Endothelial cell of umbilical vein (primary cell): ENCODE measurements at regions not wholly inside any gene's neighbourhood (a gene's known extent, or its start where the extent isn't known, plus 50 kb on each side); places are given as distances from the start of the nearest gene placed in this dataset.

Source experiments
- BruUV-seq: library from RNA; stranded (reverse); fragments of 400-500 nt; replicated peaks from 2 replicates; lab custom pipeline; 2021; lab: Mats Ljungman, UMichigan
- CTCF ChIA-PET: fragments of 300-600, 350-600 bp; sonication (Branson Sonifier 250); formaldehyde crosslinking; loops from one replicate; lab custom pipeline; 2021; ENCODE audit warnings: antibody characterized with exemption, inconsistent platforms; lab: Charles Lee
- POLR2A ChIA-PET: fragments of 300-600, 350-600 bp; sonication (Branson Sonifier 250); formaldehyde crosslinking; loops from one replicate; lab custom pipeline; 2021; ENCODE audit warnings: antibody characterized with exemption, inconsistent platforms; lab: Charles Lee
- DNase-seq: peaks from one replicate; pipeline ENCODE4 v3.0.0-alpha.2; 2011; ENCODE audit warnings: low read depth, low spot score
- FAIRE-seq: peaks from 2 replicates; lab custom pipeline; 2011; peaks lifted over from hg19 to GRCh38; lab: Jason Lieb, UNC
- H2AFZ ChIP-seq: 2 replicates; pipeline ENCODE4 v1.6.0; 2012; ENCODE audit warnings: low read depth, low read length, control low read depth, inconsistent platforms
- H3K27ac ChIP-seq: 2 replicates; pipeline ENCODE4 v1.5.1; 2011; ENCODE audit warnings: low read depth, mild to moderate bottlenecking, control low read depth, low read length, moderate library complexity; ENCODE audit not compliant: insufficient read depth
- H3K27me3 ChIP-seq, 2 experiments: 2 replicates each; pipeline versions ENCODE4 v1.6.0 to v1.6.1; 2011; ENCODE audit warnings: low read length in 2 of 2, mixed read lengths in 1 of 2; ENCODE audit not compliant: control insufficient read depth in 2 of 2, insufficient read depth in 2 of 2
- H3K36me3 ChIP-seq, 2 experiments: 2 replicates in 1 of 2; 3 replicates in 1 of 2; pipeline ENCODE4 v1.5.1; 2011; ENCODE audit warnings: low read length in 2 of 2, mild to moderate bottlenecking in 1 of 2, moderate library complexity in 1 of 2; ENCODE audit not compliant: control insufficient read depth in 2 of 2, insufficient read depth in 2 of 2; ENCODE audit errors: extremely low read depth in 1 of 2
- H3K4me1 ChIP-seq: 3 replicates; pipeline ENCODE4 v1.5.1; 2011; ENCODE audit warnings: mild to moderate bottlenecking, low read length; ENCODE audit not compliant: control insufficient read depth, insufficient read depth; ENCODE audit errors: extremely low read depth
- H3K4me2 ChIP-seq: 2 replicates; pipeline ENCODE4 v1.6.1; 2011; ENCODE audit warnings: low read length, control low read depth, mixed read lengths; ENCODE audit not compliant: insufficient read depth
- H3K4me3 ChIP-seq, 3 experiments: fragments of 200-600 bp in 1 of 3; sonication (generic), shearing (Covaris generic) in 1 of 3; replicated peaks in 1 of 3; 2 replicates each; pipeline ENCODE4 v1.5.1; 2011 to 2016; ENCODE audit warnings: control low read depth in 3 of 3, low read length in 3 of 3, mild to moderate bottlenecking in 2 of 3, inconsistent platforms in 1 of 3, low read depth in 1 of 3, moderate library complexity in 1 of 3; ENCODE audit not compliant: insufficient read depth in 1 of 3
- H3K79me2 ChIP-seq: 2 replicates; pipeline ENCODE4 v1.6.0; 2012; ENCODE audit warnings: low read length, inconsistent platforms; ENCODE audit not compliant: control insufficient read depth, insufficient read depth
- H3K9ac ChIP-seq: replicated peaks from 2 replicates; pipeline ENCODE3; 2011; ENCODE audit warnings: low read length, control low read depth; ENCODE audit not compliant: insufficient read depth; ENCODE audit errors: extremely low read depth
- H3K9me1 ChIP-seq: replicated peaks from 3 replicates; pipeline ENCODE4 v1.6.0; 2011; ENCODE audit warnings: mild to moderate bottlenecking, low read length; ENCODE audit not compliant: control insufficient read depth, insufficient read depth; ENCODE audit errors: extremely low read depth
- H3K9me3 ChIP-seq: replicated peaks from 2 replicates; pipeline ENCODE4 v1.5.1; 2012; ENCODE audit warnings: low read length, inconsistent platforms; ENCODE audit not compliant: control insufficient read depth, insufficient read depth
- H4K20me1 ChIP-seq: replicated peaks from 2 replicates; pipeline ENCODE3; 2011; ENCODE audit warnings: mild to moderate bottlenecking, low read length; ENCODE audit not compliant: control insufficient read depth, insufficient read depth; ENCODE audit errors: extremely low read depth
- EZH2 ChIP-seq: IDR thresholded peaks from 2 replicates; pipeline ENCODE4 v1.6.1; 2012; ENCODE audit warnings: borderline replicate concordance, low read depth, mild to moderate bottlenecking, moderate library complexity, low read length, inconsistent platforms; ENCODE audit not compliant: severe bottlenecking
- FOS ChIP-seq: IDR thresholded peaks from 2 replicates; pipeline ENCODE4 v1.6.1; 2011; ENCODE audit warnings: mild to moderate bottlenecking, low read length, moderate library complexity, borderline replicate concordance; ENCODE audit not compliant: insufficient read depth
- GATA2 ChIP-seq: IDR thresholded peaks from 2 replicates; pipeline ENCODE4 v1.7.0; 2011; ENCODE audit warnings: low read depth, mild to moderate bottlenecking, moderate library complexity, mixed read lengths, low read length; ENCODE audit not compliant: insufficient read length, insufficient read depth
- JUN ChIP-seq: IDR thresholded peaks from 2 replicates; pipeline ENCODE4 v1.6.1; 2011; ENCODE audit warnings: borderline replicate concordance, low read depth; ENCODE audit not compliant: insufficient read length, insufficient read depth
- MYC ChIP-seq: IDR thresholded peaks from one replicate; pipeline ENCODE4 v1.6.1; 2011; ENCODE audit warnings: mild to moderate bottlenecking, low read depth, low read length
- POLR2A ChIP-seq: IDR thresholded peaks from 2 replicates; pipeline ENCODE4 v1.6.1; 2012; ENCODE audit warnings: low read depth, mild to moderate bottlenecking, control low read depth, low read length
- POLR2AphosphoS5 ChIP-seq: IDR thresholded peaks from 2 replicates; pipeline ENCODE4 v1.6.1; 2012; ENCODE audit warnings: low read depth, mild to moderate bottlenecking, control low read depth, low read length, moderate library complexity; ENCODE audit not compliant: insufficient read depth
- dilution Hi-C: fragments of 300-500 bp; cut with MboI; formaldehyde crosslinking; loops from one replicate; pipeline ENCODE4 v1.15.0; 2019; ENCODE audit warnings: low sequenced_read_pairs; ENCODE audit not compliant: extremely low pct_ligation_motif_present
- intact Hi-C: fragments of 100-400 bp; cut with micrococcal nuclease; formaldehyde crosslinking; loops from one replicate; pipeline ENCODE4 v1.10.0; 2022
- TF ChIP-seq, protein P1 (sequence below), 2 donors: IDR thresholded peaks; 1 replicate in 1 of 2; 2 replicates in 1 of 2; pipeline ENCODE4 v1.5.1; 2011; ENCODE audit warnings: low read length in 2 of 2, mild to moderate bottlenecking in 2 of 2, moderate library complexity in 2 of 2, control low read depth in 1 of 2, inconsistent platforms in 1 of 2, low read depth in 1 of 2; ENCODE audit not compliant: insufficient read depth in 1 of 2; ENCODE audit errors: extremely low read depth in 1 of 2

DNA sequence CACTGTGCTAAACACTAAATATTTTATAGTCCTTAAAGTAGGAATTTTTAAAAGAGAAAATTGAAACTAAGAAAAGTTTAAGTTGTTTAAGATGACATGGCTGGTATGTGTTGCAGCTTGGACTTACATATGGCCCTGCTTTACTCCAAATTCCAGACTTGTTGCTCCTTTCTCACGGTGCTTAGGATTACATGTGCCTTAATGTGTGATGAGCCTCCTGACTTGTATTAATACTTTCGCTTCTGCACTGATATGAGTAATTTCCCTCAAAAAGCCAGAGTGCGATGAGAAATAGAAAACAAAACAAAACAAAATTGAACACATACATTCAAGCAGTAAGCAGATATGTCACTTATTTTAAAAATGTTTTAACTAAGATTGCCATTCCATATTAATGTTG, 250.2 kb downstream of the VGLL3 start:
- DNase-seq (no peak), FAIRE-seq (no peak)
- no peak overlapping the region for H3K4me2 ChIP-seq
- no peak for TF ChIP-seq POLR2A
- TF ChIP-seq EZH2 = no peak
- TF ChIP-seq GATA2 = no peak
- TF ChIP-seq, protein P1, sequence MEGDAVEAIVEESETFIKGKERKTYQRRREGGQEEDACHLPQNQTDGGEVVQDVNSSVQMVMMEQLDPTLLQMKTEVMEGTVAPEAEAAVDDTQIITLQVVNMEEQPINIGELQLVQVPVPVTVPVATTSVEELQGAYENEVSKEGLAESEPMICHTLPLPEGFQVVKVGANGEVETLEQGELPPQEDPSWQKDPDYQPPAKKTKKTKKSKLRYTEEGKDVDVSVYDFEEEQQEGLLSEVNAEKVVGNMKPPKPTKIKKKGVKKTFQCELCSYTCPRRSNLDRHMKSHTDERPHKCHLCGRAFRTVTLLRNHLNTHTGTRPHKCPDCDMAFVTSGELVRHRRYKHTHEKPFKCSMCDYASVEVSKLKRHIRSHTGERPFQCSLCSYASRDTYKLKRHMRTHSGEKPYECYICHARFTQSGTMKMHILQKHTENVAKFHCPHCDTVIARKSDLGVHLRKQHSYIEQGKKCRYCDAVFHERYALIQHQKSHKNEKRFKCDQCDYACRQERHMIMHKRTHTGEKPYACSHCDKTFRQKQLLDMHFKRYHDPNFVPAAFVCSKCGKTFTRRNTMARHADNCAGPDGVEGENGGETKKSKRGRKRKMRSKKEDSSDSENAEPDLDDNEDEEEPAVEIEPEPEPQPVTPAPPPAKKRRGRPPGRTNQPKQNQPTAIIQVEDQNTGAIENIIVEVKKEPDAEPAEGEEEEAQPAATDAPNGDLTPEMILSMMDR (IDR thresholded peaks at IDR 0.05; ENCODE audit: extremely low read depth in 1 of 2, insufficient read depth in 1 of 2, low read depth in 1 of 2, low read length in 2 of 2) = no peak
- TF ChIP-seq JUN = no peak
- no peak for TF ChIP-seq POLR2AphosphoS5
- TF ChIP-seq MYC = no peak
- no peak for TF ChIP-seq FOS
- H3K36me3 ChIP-seq = no peaks in the 10 kb centered on the region
- CTCF ChIA-PET = no interaction called here
- no peaks in the 10 kb centered on the region for H3K79me2 ChIP-seq
- H3K4me1 ChIP-seq = no peaks in the 10 kb centered on the region
- no peak overlapping the region for H3K9ac ChIP-seq
- no peaks in the 10 kb centered on the region for H3K9me1 ChIP-seq
- H3K27me3 ChIP-seq = no peaks in the 10 kb centered on the region
- no peaks in the 10 kb centered on the region for H4K20me1 ChIP-seq
- H2AFZ ChIP-seq = no peak overlapping the region
- no peaks in the 10 kb centered on the region for H3K9me3 ChIP-seq
- POLR2A ChIA-PET = no interaction called here
- H3K4me3 ChIP-seq = no peak overlapping the region
- no peak overlapping the region for H3K27ac ChIP-seq
- dilution Hi-C loops (no loop called here), intact Hi-C loops (no loop called here)
- no TSS peak for BruUV-seq
